CD4-positive, alpha-beta T cell treated with Interleukin-2 at 100 ng/mL for 4 hours (primary cell): ENCODE measurements at regions not wholly inside any gene's neighbourhood (a gene's known extent, or its start where the extent isn't known, plus 50 kb on each side); places are given as distances from the start of the nearest gene placed in this dataset.

ENCODE experiments used
- DNase-seq: peaks from one replicate; pipeline ENCODE4 v3.0.0-alpha.2; 2020; ENCODE audit warnings: low spot score

- no peak for DNase-seq
Observed at GRCh38 chr13:33751151-33751550, 66.8 kb upstream of the RFC3 start.

- no peak for DNase-seq
Observed at GRCh38 chr13:33752094-33752493, 65.9 kb upstream of the RFC3 start.

GRCh38 chr13:33752597-33752996 lies 65.4 kb upstream of the RFC3 start:
- no peak for DNase-seq

GRCh38 chr13:33756929-33757328 lies 61.0 kb upstream of the RFC3 start:
- DNase-seq: no peak

- DNase-seq: no peak
Observed at GRCh38 chr13:33757713-33758112, 60.2 kb upstream of the RFC3 start.

- no peak for DNase-seq
Observed at GRCh38 chr13:33758113-33758512, 59.8 kb upstream of the RFC3 start.

GRCh38 chr13:33761740-33762139 lies 56.2 kb upstream of the RFC3 start:
- DNase-seq: no peak

- DNase-seq: no peak
Observed at GRCh38 chr13:33763021-33763420, 54.9 kb upstream of the RFC3 start.

GRCh38 chr13:33764716-33765115 lies 53.2 kb upstream of the RFC3 start:
- no peak for DNase-seq

- no peak for DNase-seq
Observed at GRCh38 chr13:33766329-33767123, 51.4 kb upstream of the RFC3 start.

- DNase-seq: no peak
Observed at GRCh38 chr13:33767140-33767539, 50.8 kb upstream of the RFC3 start.
